Gastrocnemius medialis (tissue), 4 donors: ENCODE measurements at regions not wholly inside any gene's neighbourhood (a gene's known extent, or its start where the extent isn't known, plus 50 kb on each side); places are given as distances from the start of the nearest gene placed in this dataset.

Experiments
- POLR2A ChIP-seq, 2 donors: fragments of 450-650 bp; IDR thresholded peaks; one replicate each; pipeline ENCODE4 v1.6.1; 2017; ENCODE audit warnings: antibody characterized with exemption in 2 of 2, mild to moderate bottlenecking in 2 of 2, moderate library complexity in 2 of 2
- TF ChIP-seq, protein P1 (sequence below), 5 experiments: fragments of 450-650 bp in 3 of 5; fragments of 200-600 bp in 2 of 5; sonication (generic) in 2 of 5; IDR thresholded peaks in 4 of 5; conservative IDR thresholded peaks in 1 of 5; 1 replicate in 4 of 5; 2 replicates in 1 of 5; pipeline ENCODE4 v1.5.1; 2016 to 2019; ENCODE audit warnings: antibody characterized with exemption in 5 of 5, mild to moderate bottlenecking in 3 of 5, moderate library complexity in 3 of 5

DNA sequence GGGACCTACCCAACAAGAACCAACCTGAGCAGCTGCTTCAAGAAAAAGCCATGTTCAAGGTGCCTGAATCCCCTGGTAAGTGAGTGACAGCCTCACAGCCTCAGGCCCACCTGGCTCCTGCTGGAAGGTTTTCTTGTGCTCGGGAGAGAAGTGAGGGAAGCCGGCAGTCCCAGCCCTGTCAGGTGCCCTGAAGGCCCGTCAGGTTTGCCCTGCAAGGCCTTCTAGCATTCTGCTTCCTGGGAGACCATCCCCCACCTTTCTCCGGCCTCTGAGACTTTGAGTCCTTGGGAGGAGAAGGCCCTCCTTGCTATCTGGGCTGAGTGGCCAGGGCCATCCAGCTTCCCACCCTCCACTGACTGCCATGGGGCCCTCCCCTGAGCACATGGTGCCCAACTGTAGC is 166.7 kb upstream of the ZNF267 start:
- no peak for TF ChIP-seq POLR2A (IDR thresholded peaks at IDR 0.05)
- TF ChIP-seq, protein P1, sequence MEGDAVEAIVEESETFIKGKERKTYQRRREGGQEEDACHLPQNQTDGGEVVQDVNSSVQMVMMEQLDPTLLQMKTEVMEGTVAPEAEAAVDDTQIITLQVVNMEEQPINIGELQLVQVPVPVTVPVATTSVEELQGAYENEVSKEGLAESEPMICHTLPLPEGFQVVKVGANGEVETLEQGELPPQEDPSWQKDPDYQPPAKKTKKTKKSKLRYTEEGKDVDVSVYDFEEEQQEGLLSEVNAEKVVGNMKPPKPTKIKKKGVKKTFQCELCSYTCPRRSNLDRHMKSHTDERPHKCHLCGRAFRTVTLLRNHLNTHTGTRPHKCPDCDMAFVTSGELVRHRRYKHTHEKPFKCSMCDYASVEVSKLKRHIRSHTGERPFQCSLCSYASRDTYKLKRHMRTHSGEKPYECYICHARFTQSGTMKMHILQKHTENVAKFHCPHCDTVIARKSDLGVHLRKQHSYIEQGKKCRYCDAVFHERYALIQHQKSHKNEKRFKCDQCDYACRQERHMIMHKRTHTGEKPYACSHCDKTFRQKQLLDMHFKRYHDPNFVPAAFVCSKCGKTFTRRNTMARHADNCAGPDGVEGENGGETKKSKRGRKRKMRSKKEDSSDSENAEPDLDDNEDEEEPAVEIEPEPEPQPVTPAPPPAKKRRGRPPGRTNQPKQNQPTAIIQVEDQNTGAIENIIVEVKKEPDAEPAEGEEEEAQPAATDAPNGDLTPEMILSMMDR (IDR thresholded peaks at IDR 0.05 in 4 of 5, conservative IDR thresholded peaks at IDR 0.05 in 1 of 5) = no peak
